ENCODE measurements at regions not wholly inside any gene's neighbourhood (a gene's known extent, or its start where the extent isn't known, plus 50 kb on each side); places are given as distances from the start of the nearest gene placed in this dataset.
A peak's percentile ranks its signal among the peaks of the same experiment; 100 is the strongest.

- no peak for DNase-seq (ENCODE audit: low read depth)
- TF ChIP-seq CTCF (conservative IDR thresholded peaks at IDR 0.05; ENCODE audit: low read depth, low read length), result no peak
- H3K4me3 ChIP-seq (ENCODE audit: low read length), result no peak overlapping the region
These were observed 1071.2 kb upstream of the SLC10A2 start for GRCh38 chr13:104137416-104137815.

- no peak for DNase-seq (ENCODE audit: low read depth)
- TF ChIP-seq CTCF (conservative IDR thresholded peaks at IDR 0.05; ENCODE audit: low read depth, low read length), result no peak
These were observed 1066.6 kb upstream of the SLC10A2 start for GRCh38 chr13:104132849-104133248.

GRCh38 chr13:104114101-104114500, 1047.9 kb upstream of the SLC10A2 start:
- H3K4me3 ChIP-seq (ENCODE audit: low read length), result no peak overlapping the region
- no peak for DNase-seq (ENCODE audit: low read depth)
- no peak for TF ChIP-seq CTCF (conservative IDR thresholded peaks at IDR 0.05; ENCODE audit: low read depth, low read length)

More at GRCh38 chr13:104132849-104133248, 1066.6 kb upstream of the SLC10A2 start:
- no peak overlapping the region for H3K4me3 ChIP-seq (ENCODE audit: low read length)

GRCh38 chr13:104111031-104111430, 1044.8 kb upstream of the SLC10A2 start:
- peak; percentile 46 for DNase-seq (ENCODE audit: low read depth)
- no peak overlapping the region for H3K4me3 ChIP-seq (ENCODE audit: low read length)
- TF ChIP-seq CTCF (conservative IDR thresholded peaks at IDR 0.05; ENCODE audit: low read depth, low read length), result no peak

- peak; percentile 43 for DNase-seq (ENCODE audit: low read depth)
- no peak overlapping the region for H3K4me3 ChIP-seq (ENCODE audit: low read length)
- TF ChIP-seq CTCF (conservative IDR thresholded peaks at IDR 0.05; ENCODE audit: low read depth, low read length), result peak; percentile 26
These were observed 1040.6 kb upstream of the SLC10A2 start for GRCh38 chr13:104106705-104107393.

- DNase-seq (ENCODE audit: low read depth), result no peak
- no peak overlapping the region for H3K4me3 ChIP-seq (ENCODE audit: low read length)
- no peak for TF ChIP-seq CTCF (conservative IDR thresholded peaks at IDR 0.05; ENCODE audit: low read depth, low read length)
These were observed 1039.5 kb upstream of the SLC10A2 start for GRCh38 chr13:104105418-104106355.

All from retinal pigment epithelial cell (primary cell).